Fibroblast of skin of left quadriceps (primary cell): ENCODE measurements at regions not wholly inside any gene's neighbourhood (a gene's known extent, or its start where the extent isn't known, plus 50 kb on each side); places are given as distances from the start of the nearest gene placed in this dataset.
A peak's percentile ranks its signal among the peaks of the same experiment; 100 is the strongest.
"Not testable (repeated sequence)": the region's sequence is repeated elsewhere in the genome, so short reads cannot be mapped to it uniquely, and the experiment has no call there.

ENCODE experiments used
- DNase-seq, 2 experiments: peaks; one replicate each; pipeline ENCODE4 v3.0.0-alpha.2; 2013; ENCODE audit warnings: low read depth in 2 of 2

DNA sequence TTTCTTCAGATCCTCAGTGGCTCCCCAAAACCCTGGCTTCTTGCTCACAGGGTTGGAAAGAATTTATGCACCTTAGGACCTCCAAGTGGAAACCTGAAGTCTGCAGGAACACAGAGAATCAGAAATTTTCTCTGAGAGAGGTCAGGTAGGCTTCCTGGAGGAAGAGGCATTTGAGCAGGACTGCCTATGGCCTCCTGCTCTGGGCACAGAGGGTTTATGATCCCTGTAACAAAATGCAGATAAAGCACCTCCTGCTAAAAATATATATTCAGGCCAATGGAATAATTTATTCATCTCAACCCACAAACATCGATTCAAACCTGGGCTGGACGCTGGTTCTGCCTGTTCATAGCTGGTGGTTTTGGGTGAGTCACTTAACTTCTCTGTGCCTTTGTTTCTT lies 68.1 kb upstream of the FGF3 start:
- no peak for DNase-seq

- DNase-seq, result no peak
Measured at GRCh38 chr11:69887841-69888427, 68.7 kb upstream of the FGF3 start.

- peak; percentile 8 to 15 for DNase-seq
Measured at GRCh38 chr11:69888483-69889181, 69.4 kb upstream of the FGF3 start.

DNA sequence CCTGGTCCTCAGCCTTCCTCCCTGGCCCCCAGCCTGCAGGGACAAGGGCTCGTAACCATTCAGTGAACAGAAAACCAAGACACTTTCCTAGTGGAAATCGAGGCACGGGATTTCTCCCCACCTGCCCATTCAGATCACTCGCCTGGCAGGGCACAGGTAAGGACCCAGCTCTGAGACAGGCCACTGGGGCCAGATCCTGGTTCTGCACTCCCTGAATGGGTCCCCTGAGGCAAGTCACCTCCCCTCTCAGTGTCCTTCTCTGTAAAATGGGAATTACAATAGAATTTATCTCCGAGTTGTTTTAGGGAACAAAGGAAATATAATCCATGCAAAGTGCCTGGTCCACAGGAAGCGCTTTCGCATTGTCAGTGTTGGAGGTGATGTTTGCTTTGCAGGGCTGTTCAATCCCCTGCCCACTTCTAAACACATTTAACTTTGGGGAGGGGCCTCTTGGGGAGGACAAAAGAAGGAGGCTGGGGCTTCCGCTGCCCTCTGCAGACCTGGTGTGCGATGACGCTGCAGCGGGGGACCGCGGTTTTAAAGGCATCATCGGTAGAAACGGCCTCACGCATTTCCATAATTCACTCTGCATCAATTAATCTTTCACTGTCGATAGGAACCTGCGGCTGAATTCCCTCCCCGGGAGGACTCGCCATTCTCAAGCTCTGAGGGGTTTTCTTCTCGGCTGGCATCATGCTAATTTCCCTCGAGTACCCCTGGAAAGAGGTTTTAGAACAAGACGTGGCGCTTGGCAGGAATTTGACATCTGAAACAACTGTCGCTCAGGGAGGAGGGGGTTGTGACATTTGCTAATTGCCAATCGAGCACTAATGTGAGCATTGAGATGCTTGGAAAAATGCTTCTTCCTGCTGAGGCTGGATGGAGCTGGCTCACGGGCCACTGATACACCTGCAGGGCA lies 70.4 kb upstream of the FGF3 start:
- DNase-seq, result no peak

DNA sequence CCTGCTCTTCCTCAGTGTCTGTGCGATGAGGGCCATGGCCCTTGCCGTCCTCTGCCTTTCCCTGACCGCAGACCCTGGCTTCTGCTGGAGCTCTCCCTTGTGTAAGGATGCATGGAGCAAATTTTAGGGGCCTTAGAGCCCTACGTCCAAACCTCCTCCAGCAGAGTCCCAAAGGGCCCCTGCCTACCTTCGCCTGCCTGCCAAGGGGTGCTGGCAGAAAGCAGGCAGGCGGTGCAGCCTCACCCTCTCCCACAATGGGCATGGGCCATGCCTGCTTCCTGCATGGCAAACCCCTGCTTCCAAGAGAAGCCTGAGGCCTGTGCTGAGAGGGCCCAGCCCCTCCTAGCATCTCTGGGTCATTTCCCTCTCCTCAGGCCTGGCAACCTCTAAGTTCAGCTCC lies 71.3 kb upstream of the FGF3 start:
- no peak for DNase-seq

- no peak for DNase-seq
Measured at GRCh38 chr11:69891421-69892236, 72.4 kb upstream of the FGF3 start.

GRCh38 chr11:69892237-69892985 lies 73.2 kb upstream of the FGF3 start:
- no peak for DNase-seq

DNA sequence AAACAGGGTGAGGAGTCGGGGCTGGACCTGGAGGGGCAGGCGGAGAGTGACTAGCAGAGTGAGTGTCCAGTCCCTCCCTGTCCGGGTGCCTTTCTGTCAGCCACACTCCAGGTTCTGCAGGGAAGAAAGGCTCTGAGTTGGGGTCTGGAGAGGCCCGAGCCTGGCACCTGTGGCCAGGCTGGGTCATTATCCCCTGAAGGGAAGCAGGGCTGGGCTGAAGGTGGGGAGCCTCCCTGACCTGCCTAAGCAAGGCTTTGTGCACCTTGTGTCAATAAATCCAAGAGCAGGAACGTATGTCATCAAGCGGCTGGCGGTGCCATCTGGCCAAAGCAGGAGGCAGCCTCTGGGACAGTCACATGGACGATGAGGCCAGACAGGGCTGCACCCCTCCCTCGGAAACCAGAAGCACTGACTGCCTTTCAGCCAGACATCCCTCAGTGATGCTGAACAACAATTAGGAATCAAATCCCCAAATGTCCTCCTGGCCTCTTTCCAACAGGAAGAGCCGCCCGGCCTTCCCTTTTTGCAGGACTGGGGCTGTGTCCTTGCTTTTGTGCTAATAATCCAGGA lies 73.9 kb upstream of the FGF3 start:
- no peak for DNase-seq

- DNase-seq, result no peak
Measured at GRCh38 chr11:69893631-69894030, 74.4 kb upstream of the FGF3 start.

GRCh38 chr11:69894181-69894611 lies 75.0 kb upstream of the FGF3 start:
- no peak for DNase-seq

DNA sequence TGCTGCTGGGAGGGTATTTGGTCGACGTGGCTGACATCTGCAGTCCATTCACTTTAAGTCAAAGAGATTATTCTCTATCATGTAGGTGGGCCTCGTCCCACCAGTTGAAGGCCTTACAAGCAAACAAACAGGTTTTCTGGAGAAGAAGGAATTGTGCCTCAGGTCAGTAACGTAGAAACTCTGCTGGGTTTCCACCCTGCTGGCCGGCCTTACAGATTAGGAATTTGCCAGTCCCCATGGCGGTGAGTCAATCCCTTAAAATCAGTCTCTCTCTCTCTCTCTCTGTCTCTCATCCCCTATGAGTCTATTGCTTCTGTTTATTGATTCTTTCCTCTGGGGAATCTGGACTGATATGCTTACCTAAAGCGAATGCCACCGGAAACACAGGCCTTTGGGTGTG lies 75.4 kb upstream of the FGF3 start:
- DNase-seq, result no peak

GRCh38 chr11:69896250-69896649 lies 77.0 kb upstream of the FGF3 start:
- no peak for DNase-seq

- DNase-seq, result no peak
Measured at GRCh38 chr11:69898123-69898522, 78.9 kb upstream of the FGF3 start.

DNA sequence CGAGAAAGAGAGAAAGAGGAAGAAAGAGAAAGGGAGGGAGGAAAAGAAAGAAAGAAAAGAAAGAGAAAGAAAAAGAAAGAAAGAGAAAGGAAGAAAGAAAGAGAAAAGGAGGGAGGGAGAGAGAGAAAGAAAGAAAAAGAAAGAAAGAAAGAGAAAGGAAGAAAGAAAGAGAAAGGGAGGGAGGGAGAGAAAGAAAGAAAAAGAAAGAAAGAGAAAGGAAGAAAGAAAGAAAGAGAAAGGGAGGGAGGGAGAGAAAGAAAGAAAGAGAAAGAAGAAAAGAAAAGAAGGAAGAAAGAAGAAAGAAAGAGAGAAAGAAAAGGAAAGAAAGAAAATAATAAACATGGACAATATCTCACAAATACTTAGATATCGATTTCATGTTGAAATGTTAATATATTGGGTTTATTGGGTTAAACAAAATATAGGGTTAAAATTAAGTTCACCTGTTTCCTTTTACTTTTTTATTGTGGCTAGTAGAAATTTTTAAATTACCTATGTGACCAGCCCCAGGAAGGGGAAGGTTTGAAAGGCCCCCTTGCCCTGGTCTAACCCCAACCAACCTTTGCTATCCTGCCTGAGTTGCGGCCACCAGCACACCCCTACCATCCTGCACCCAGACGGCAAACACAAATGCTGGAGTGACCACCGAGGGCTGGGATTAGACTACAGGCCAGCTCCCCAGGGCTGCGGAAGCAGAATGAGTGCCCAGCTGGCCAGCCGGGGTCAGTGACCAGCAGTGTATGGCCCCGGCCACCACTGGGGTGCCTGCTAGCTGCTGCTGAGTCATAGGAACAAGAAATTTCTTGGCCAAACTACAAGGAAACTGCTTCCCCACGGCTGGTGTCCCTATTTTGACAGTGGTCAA lies 81.0 kb upstream of the FGF3 start:
- DNase-seq, result no peak

GRCh38 chr11:69900822-69901302 lies 81.6 kb upstream of the FGF3 start:
- DNase-seq, result not testable (repeated sequence)

DNA sequence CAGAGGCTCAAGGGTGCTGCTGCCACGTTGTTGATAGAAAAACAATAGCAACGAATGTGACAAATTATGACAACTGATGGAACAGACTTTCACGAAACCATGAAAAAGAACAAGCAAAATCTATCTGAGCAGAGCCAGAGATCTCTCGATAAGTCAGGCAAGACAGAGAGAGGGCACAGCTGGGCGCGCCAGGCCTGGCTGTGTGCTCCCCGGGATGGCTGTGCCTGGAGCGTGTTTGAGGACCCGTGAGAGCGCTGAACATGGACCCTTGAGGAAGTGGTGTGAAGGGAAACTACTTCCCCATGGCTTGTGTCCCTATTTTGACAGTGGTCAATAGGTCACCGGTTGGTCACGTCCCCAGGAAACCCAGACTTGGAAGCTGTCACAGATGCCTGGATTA lies 83.1 kb upstream of the FGF3 start:
- DNase-seq, result no peak

DNA sequence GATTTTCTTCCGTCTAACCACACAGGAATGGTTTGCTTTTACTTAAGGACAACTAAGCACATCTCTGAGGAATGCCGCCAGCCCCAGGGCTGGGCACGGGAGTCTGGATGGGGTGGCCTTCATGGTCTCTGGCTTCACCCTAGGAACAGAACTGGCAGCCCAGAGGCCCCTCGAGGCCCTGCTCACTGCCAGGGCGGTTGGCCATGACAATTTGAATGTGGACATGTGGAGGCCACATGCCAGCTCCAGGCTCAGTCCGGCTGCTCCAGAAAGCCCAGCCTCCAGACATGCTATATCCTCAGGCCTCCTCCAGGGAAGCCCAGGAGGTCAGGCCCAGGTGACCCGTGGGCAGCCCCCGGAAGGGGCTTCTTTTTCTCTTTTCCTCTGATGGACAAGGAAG lies 84.0 kb upstream of the FGF3 start:
- no peak for DNase-seq

DNA sequence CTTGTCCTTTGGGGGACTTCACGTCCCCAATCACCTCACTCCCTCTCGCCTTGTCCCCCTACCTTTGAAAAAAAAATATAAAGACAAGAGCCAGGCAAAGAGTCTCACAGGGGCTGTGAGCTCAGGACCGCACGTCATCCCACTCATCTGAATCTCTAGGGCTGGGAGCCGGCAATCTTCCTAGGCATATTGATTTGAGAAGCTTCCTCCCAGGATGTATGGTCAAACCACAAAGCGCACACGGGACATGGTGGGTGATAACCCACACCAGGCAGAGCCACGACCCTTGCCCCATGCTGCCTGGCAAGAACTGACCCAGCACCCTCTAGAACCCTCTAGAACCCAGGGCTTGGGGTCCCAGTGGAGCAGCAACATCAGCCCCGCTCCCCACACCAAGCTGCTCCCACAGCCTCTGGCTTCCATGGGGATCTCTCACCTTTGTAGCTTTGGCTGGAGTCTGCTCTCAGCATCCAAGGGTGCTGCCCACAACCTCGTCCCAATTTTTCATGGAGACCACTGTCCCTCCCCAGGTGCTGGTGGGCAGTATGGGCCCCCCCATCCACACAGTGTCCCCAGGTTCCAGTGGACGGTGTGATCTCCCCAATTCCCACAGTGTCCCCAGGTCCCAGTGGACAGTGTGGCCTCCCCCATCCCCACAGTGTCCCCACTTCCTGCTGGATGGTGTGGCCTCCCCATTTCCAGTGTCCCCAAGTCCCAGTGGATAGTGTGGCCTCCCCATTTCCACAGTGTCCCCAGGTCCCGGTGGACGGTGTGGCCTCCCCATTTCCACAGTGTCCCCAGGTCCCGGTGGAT lies 85.2 kb upstream of the FGF3 start:
- no peak for DNase-seq
